IPS-20b (cell line): ENCODE measurements at regions not wholly inside any gene's neighbourhood (a gene's known extent, or its start where the extent isn't known, plus 50 kb on each side); places are given as distances from the start of the nearest gene placed in this dataset.

Experiments used
- H3K27ac ChIP-seq: one replicate; pipeline ENCODE4 v1.5.1; 2013; ENCODE audit warnings: low read length
- H3K27me3 ChIP-seq: 2 replicates; pipeline ENCODE4 v1.6.1; 2013; ENCODE audit warnings: mild to moderate bottlenecking, low read length, inconsistent platforms; ENCODE audit not compliant: insufficient read depth
- H3K36me3 ChIP-seq: 2 replicates; pipeline ENCODE4 v1.6.1; 2013; ENCODE audit warnings: low read depth, mild to moderate bottlenecking, inconsistent platforms, low read length, moderate library complexity; ENCODE audit not compliant: insufficient read depth
- H3K4me1 ChIP-seq: 2 replicates; pipeline ENCODE4 v1.6.1; 2013; ENCODE audit warnings: mild to moderate bottlenecking, control low read depth, inconsistent platforms, low read length, moderate library complexity; ENCODE audit not compliant: insufficient read depth
- H3K4me3 ChIP-seq: 2 replicates; pipeline ENCODE4 v1.5.1; 2013; ENCODE audit warnings: mild to moderate bottlenecking, low read length, inconsistent platforms
- H3K9ac ChIP-seq: 2 replicates; pipeline ENCODE4 v1.6.1; 2013; ENCODE audit warnings: low read depth, mild to moderate bottlenecking, inconsistent platforms, low read length, moderate library complexity
- H3K9me3 ChIP-seq: 2 replicates; pipeline ENCODE4 v1.6.1; 2013; ENCODE audit warnings: mild to moderate bottlenecking, low read depth, low read length, inconsistent platforms; ENCODE audit not compliant: insufficient read depth

GRCh38 chr12:19647806-19648556 lies 208.7 kb downstream of the AEBP2 start:
- H3K9me3 ChIP-seq = peaks cover 13% of the 10 kb centered on the region
- H3K27ac ChIP-seq = no peak overlapping the region
- no peaks in the 10 kb centered on the region for H3K27me3 ChIP-seq
- no peak overlapping the region for H3K9ac ChIP-seq
- H3K4me1 ChIP-seq = peaks cover 6% of the 10 kb centered on the region; the same call in 1 of the 2 replicates
- no peaks in the 10 kb centered on the region for H3K36me3 ChIP-seq
- H3K4me3 ChIP-seq = no peak overlapping the region

GRCh38 chr12:19648591-19648990 lies 209.3 kb downstream of the AEBP2 start:
- H3K9ac ChIP-seq = no peak overlapping the region
- H3K4me1 ChIP-seq = peaks cover 6% of the 10 kb centered on the region; the same call in 1 of the 2 replicates
- no peak overlapping the region for H3K4me3 ChIP-seq
- no peaks in the 10 kb centered on the region for H3K36me3 ChIP-seq
- no peak overlapping the region for H3K27ac ChIP-seq
- peaks cover 13% of the 10 kb centered on the region for H3K9me3 ChIP-seq
- no peaks in the 10 kb centered on the region for H3K27me3 ChIP-seq

- Histone ChIP-seq H3K9me3 (no peaks in the 10 kb centered on the region), H3K27ac (no peak overlapping the region), H3K9ac (no peak overlapping the region), H3K4me1 (no peaks in the 10 kb centered on the region), H3K27me3 (no peaks in the 10 kb centered on the region), H3K4me3 (no peak overlapping the region), H3K36me3 (no peaks in the 10 kb centered on the region)
Observed at GRCh38 chr12:19652386-19652785, 213.1 kb downstream of the AEBP2 start.

DNA sequence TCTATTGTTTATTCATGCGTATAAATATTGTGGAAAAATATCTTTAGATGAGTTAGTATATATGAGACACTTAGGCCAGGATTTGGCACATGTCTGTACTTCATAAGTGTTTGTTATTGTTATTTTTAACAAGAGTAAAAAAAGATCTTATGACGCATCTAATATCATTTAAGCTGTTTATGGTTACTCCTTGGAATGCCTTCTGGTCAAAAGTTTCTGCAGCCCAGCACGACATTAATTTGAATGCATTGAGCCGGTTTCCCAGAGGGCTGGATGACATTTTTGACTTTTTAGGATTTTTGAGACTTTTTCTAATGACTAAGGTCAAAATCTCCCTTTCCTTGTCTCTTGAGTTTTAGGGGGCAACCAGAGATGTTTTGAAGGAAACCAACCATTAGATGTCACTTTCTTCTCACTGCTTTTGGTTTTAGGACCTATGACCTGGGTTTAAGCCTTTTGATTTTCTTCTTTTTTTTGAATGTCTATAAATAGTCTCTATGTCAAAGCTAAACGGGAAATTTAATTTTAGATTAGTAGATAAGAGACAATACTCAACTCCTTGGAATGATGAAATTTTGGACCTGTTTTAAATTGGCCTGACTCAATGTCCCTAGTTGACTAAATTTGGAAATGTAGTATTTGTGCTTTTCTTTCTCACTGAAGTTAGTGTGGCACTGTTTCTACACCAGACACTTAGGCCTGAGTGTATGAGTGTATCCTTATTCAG lies 215.5 kb downstream of the AEBP2 start:
- Histone ChIP-seq H3K27me3 (no peaks in the 10 kb centered on the region), H3K9me3 (no peaks in the 10 kb centered on the region), H3K36me3 (no peaks in the 10 kb centered on the region), H3K4me1 (no peaks in the 10 kb centered on the region), H3K27ac (no peak overlapping the region), H3K4me3 (no peak overlapping the region), H3K9ac (no peak overlapping the region)

- Histone ChIP-seq H3K4me3 (no peak overlapping the region), H3K4me1 (peaks cover under 1% of the 10 kb centered on the region; the same call in 1 of the 2 replicates), H3K9ac (no peak overlapping the region), H3K9me3 (no peaks in the 10 kb centered on the region), H3K27ac (no peak overlapping the region), H3K36me3 (no peaks in the 10 kb centered on the region), H3K27me3 (no peaks in the 10 kb centered on the region)
Observed at GRCh38 chr12:19657118-19657731, 217.9 kb downstream of the AEBP2 start.

DNA sequence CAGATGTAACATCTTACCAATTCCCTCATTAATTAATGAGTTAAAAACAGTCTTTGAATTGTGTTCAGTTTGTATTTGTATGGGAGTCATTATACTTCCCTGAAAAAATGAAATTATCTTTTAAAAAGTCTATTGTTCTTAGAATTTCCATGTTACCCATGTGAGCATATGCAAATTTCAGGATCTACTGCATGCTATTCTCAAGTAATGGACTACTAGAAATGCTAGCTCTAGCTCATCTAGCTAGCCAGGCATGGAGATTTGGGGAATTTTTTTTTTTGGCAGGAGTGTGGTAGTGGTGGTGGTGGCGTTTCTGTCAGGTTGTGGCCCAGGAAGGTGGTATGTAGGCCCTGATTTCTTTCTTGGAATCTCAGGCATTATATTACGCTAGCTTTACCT lies 218.4 kb downstream of the AEBP2 start:
- peaks cover 5% of the 10 kb centered on the region; the same call in 1 of the 2 replicates for H3K4me1 ChIP-seq
- H3K4me3 ChIP-seq = no peak overlapping the region
- no peaks in the 10 kb centered on the region for H3K9me3 ChIP-seq
- H3K27ac ChIP-seq = no peak overlapping the region
- no peaks in the 10 kb centered on the region for H3K27me3 ChIP-seq
- no peak overlapping the region for H3K9ac ChIP-seq
- no peaks in the 10 kb centered on the region for H3K36me3 ChIP-seq

GRCh38 chr12:19659086-19659485 lies 219.8 kb downstream of the AEBP2 start:
- Histone ChIP-seq H3K4me1 (peaks cover 5% of the 10 kb centered on the region; the same call in 1 of the 2 replicates), H3K27me3 (no peaks in the 10 kb centered on the region), H3K9me3 (no peaks in the 10 kb centered on the region), H3K9ac (no peak overlapping the region), H3K4me3 (no peak overlapping the region), H3K36me3 (no peaks in the 10 kb centered on the region), H3K27ac (no peak overlapping the region)

- Histone ChIP-seq H3K4me3 (no peak overlapping the region), H3K27me3 (no peaks in the 10 kb centered on the region), H3K9ac (no peak overlapping the region)
Observed at GRCh38 chr12:19659501-19659900, 220.2 kb downstream of the AEBP2 start.

GRCh38 chr12:19665121-19665900 lies 226.0 kb downstream of the AEBP2 start:
- H3K36me3 ChIP-seq = no peaks in the 10 kb centered on the region
- H3K27ac ChIP-seq = no peak overlapping the region
- H3K4me1 ChIP-seq = peaks cover 5% of the 10 kb centered on the region; the same call in 1 of the 2 replicates
- H3K4me3 ChIP-seq = no peak overlapping the region
- H3K9ac ChIP-seq = no peak overlapping the region
- H3K9me3 ChIP-seq = no peaks in the 10 kb centered on the region
- no peaks in the 10 kb centered on the region for H3K27me3 ChIP-seq

More at GRCh38 chr12:19659501-19659900, 220.2 kb downstream of the AEBP2 start:
- Histone ChIP-seq H3K9me3 (no peaks in the 10 kb centered on the region), H3K4me1 (peaks cover 5% of the 10 kb centered on the region; the same call in 1 of the 2 replicates), H3K27ac (no peak overlapping the region), H3K36me3 (no peaks in the 10 kb centered on the region)

DNA sequence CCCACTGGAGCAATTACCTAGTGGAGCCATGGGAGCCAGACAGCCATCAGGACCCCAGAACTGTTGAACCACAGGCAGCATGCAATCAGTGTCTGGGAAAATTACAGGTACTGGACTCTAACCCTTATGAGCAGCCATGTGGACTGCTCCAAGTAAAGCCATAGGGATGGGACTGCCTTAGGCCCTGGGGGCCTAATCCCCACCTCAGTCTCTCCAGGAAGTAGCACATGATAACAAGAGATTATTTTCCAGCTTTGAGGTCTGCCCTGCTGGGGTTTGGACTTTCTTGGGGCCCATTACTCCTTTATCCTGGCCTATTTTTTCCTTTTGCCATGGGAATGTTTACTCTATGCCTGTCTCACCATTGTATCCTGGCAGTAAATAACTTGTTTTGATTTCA lies 226.8 kb downstream of the AEBP2 start:
- Histone ChIP-seq H3K9ac (no peak overlapping the region), H3K27me3 (no peaks in the 10 kb centered on the region), H3K4me3 (no peak overlapping the region), H3K9me3 (no peaks in the 10 kb centered on the region), H3K27ac (no peak overlapping the region), H3K36me3 (no peaks in the 10 kb centered on the region), H3K4me1 (peaks cover 5% of the 10 kb centered on the region; the same call in 1 of the 2 replicates)

DNA sequence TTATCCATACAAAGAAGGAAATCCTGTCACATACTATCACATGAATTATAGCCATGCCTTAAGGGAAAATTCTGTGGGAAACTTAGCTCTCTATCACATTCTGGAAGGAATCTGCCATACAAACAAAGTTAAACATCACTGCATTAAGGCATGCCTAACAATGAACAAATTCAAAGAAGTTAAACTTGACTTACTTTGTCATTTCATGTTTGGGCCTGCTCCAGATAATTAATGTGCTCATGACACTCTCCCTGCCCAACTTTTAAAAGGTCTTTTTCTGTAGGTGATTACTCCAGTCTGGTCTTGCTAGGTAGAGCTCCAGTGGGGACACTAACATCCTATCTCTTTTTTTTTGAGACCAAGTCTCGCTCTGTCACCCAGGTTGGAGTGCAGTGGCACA lies 230.5 kb downstream of the AEBP2 start:
- no peak overlapping the region for H3K27ac ChIP-seq
- no peaks in the 10 kb centered on the region for H3K36me3 ChIP-seq
- H3K9me3 ChIP-seq = no peaks in the 10 kb centered on the region
- H3K9ac ChIP-seq = no peak overlapping the region
- no peak overlapping the region for H3K4me3 ChIP-seq
- no peaks in the 10 kb centered on the region for H3K4me1 ChIP-seq
- H3K27me3 ChIP-seq = no peaks in the 10 kb centered on the region
